DND-41 (cell line): ENCODE measurements at regions not wholly inside any gene's neighbourhood (a gene's known extent, or its start where the extent isn't known, plus 50 kb on each side); places are given as distances from the start of the nearest gene placed in this dataset.

Experiments
- ATAC-seq: fragments of 200-7000 bp; cut with Tn5 transposase; 3 replicates; pipeline ENCODE4 v1.9.1; 2021; ENCODE audit warnings: low read depth; ENCODE audit not compliant: insufficient read depth
- DNase-seq: peaks from one replicate; pipeline ENCODE4 v3.0.0-alpha.2; 2020
- H2AFZ ChIP-seq: 2 replicates; pipeline ENCODE4 v1.6.0; 2012; ENCODE audit warnings: low read depth, low read length
- H3K27ac ChIP-seq: 2 replicates; pipeline ENCODE4 v1.5.1; 2012; ENCODE audit warnings: low read length, inconsistent platforms
- H3K27me3 ChIP-seq: fragments of 200-600 bp; sonication (generic); 2 replicates; pipeline ENCODE4 v1.6.0; 2012; ENCODE audit warnings: low read length, mild to moderate bottlenecking, inconsistent platforms; ENCODE audit not compliant: insufficient read depth, poor library complexity
- H3K36me3 ChIP-seq: 2 replicates; pipeline ENCODE4 v1.5.1; 2012; ENCODE audit warnings: low read length, inconsistent platforms; ENCODE audit not compliant: insufficient read depth
- H3K4me1 ChIP-seq: 2 replicates; pipeline ENCODE4 v1.5.1; 2012; ENCODE audit warnings: mild to moderate bottlenecking, low read length; ENCODE audit not compliant: insufficient read depth
- H3K4me2 ChIP-seq: 2 replicates; pipeline ENCODE4 v1.6.0; 2012; ENCODE audit warnings: mild to moderate bottlenecking, moderate library complexity, low read length, inconsistent platforms; ENCODE audit not compliant: insufficient read depth
- H3K4me3 ChIP-seq, 2 experiments: fragments of 200-600 bp in 1 of 2; shearing (Covaris generic) in 1 of 2; 2 replicates each; pipeline ENCODE4 v1.5.1; 2012 to 2016; ENCODE audit warnings: inconsistent platforms in 2 of 2, low read length in 2 of 2, mild to moderate bottlenecking in 2 of 2, low read depth in 1 of 2, moderate library complexity in 1 of 2
- H3K79me2 ChIP-seq: 2 replicates; pipeline ENCODE4 v1.6.0; 2012; ENCODE audit warnings: low read length, inconsistent platforms; ENCODE audit not compliant: insufficient read depth
- H3K9ac ChIP-seq: 2 replicates; pipeline ENCODE4 v1.6.0; 2012; ENCODE audit warnings: low read depth, mild to moderate bottlenecking, inconsistent platforms, low read length, moderate library complexity
- H3K9me3 ChIP-seq: 2 replicates; pipeline ENCODE4 v1.5.1; 2012; ENCODE audit warnings: low read length, moderate library complexity, mild to moderate bottlenecking, inconsistent platforms; ENCODE audit not compliant: insufficient read depth, severe bottlenecking
- H4K20me1 ChIP-seq: 2 replicates; pipeline ENCODE4 v1.6.0; 2012; ENCODE audit warnings: low read length; ENCODE audit not compliant: insufficient read depth
- EZH2 ChIP-seq: IDR thresholded peaks from 3 replicates; pipeline ENCODE4 v1.6.1; 2012; ENCODE audit warnings: borderline replicate concordance, low read depth, mild to moderate bottlenecking, moderate library complexity, low read length, inconsistent platforms; ENCODE audit not compliant: severe bottlenecking
- TF ChIP-seq, protein P1 (sequence below): IDR thresholded peaks from 2 replicates; pipeline ENCODE4 v1.5.1; 2012; ENCODE audit warnings: borderline replicate concordance, low read length, moderate library complexity, mild to moderate bottlenecking; ENCODE audit not compliant: poor library complexity, severe bottlenecking; ENCODE audit errors: extremely low read depth

DNA sequence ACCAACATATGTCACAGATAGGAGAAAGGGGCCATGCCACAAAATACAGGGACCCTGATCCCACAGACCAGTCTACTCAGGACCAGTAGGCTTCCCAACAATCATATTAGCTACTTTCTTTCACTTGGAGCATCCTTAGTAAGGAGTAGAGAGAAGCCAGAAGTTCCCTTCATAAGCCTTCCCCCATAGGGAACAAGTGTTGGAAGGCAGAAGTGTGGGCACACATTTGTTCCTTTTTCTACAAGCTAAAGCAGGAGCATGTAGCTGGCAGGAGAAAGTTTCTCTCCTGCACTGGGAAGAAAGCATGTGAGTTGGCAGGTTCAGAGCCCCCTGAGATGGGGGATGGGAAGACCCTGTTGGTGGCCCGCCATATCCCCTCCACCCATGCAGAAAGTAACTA, 165.4 kb downstream of the KCTD12 start:
- no peak overlapping the region for H2AFZ ChIP-seq
- H3K9ac ChIP-seq = no peak overlapping the region
- peaks cover 6% of the 10 kb centered on the region for H3K4me1 ChIP-seq
- TF ChIP-seq, protein P1, sequence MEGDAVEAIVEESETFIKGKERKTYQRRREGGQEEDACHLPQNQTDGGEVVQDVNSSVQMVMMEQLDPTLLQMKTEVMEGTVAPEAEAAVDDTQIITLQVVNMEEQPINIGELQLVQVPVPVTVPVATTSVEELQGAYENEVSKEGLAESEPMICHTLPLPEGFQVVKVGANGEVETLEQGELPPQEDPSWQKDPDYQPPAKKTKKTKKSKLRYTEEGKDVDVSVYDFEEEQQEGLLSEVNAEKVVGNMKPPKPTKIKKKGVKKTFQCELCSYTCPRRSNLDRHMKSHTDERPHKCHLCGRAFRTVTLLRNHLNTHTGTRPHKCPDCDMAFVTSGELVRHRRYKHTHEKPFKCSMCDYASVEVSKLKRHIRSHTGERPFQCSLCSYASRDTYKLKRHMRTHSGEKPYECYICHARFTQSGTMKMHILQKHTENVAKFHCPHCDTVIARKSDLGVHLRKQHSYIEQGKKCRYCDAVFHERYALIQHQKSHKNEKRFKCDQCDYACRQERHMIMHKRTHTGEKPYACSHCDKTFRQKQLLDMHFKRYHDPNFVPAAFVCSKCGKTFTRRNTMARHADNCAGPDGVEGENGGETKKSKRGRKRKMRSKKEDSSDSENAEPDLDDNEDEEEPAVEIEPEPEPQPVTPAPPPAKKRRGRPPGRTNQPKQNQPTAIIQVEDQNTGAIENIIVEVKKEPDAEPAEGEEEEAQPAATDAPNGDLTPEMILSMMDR = no peak
- no peak for TF ChIP-seq EZH2
- DNase-seq (no peak), ATAC-seq (no peak)
- H3K27me3 ChIP-seq = no peaks in the 10 kb centered on the region
- no peaks in the 10 kb centered on the region for H4K20me1 ChIP-seq
- no peaks in the 10 kb centered on the region for H3K9me3 ChIP-seq
- no peak overlapping the region for H3K27ac ChIP-seq
- no peaks in the 10 kb centered on the region for H3K36me3 ChIP-seq
- no peak overlapping the region for H3K4me2 ChIP-seq
- no peak overlapping the region for H3K4me3 ChIP-seq
- no peaks in the 10 kb centered on the region for H3K79me2 ChIP-seq

DNA sequence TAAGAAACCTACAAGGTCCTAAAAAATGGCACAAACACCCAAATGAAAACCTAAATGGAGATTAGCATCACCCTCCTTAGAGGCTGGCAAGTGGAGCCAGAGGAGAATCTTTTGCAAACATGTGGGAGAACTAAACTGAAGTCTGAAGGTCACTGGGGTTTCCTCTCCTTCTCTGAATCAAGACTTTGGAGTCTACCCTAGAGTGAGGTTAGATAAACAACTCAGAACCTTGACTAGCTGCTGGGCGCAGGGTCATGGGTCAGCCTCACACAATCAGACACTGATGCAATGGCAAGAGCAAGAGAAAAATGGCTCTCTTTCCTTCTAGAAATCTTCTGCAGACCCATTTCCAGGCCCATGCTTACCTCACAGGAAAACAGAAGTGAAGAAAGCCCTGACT, 165.8 kb downstream of the KCTD12 start:
- Histone ChIP-seq H3K27me3 (no peaks in the 10 kb centered on the region), H3K4me1 (peaks cover 6% of the 10 kb centered on the region), H2AFZ (no peak overlapping the region), H4K20me1 (no peaks in the 10 kb centered on the region), H3K36me3 (no peaks in the 10 kb centered on the region), H3K79me2 (no peaks in the 10 kb centered on the region), H3K4me3 (no peak overlapping the region), H3K9me3 (no peaks in the 10 kb centered on the region), H3K4me2 (no peak overlapping the region), H3K9ac (no peak overlapping the region), H3K27ac (no peak overlapping the region)
- DNase-seq = no peak
- ATAC-seq = no peak
- TF ChIP-seq, protein P1 = no peak
- TF ChIP-seq EZH2 = no peak

DNA sequence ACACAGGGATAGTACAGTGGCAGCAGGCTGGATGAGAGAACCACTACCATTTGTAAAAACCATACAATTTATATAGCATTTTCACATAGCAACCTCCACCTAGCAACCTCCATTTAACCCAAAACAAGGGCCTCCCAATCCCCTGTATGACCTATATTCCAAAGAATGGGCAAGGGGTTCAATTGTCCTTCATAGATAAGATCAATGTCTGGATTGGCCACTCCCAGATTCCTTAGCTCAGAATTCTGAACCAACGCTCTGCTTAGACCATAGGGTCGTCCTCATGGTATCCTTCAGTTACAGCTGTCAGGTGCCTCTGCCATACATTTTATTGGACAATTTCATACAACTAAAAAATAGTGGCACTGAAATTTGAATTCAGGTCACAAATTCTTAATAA, 166.2 kb downstream of the KCTD12 start:
- Histone ChIP-seq H3K27ac (no peak overlapping the region), H3K27me3 (no peaks in the 10 kb centered on the region), H3K9me3 (no peaks in the 10 kb centered on the region), H3K79me2 (no peaks in the 10 kb centered on the region), H3K4me3 (no peak overlapping the region), H3K4me2 (no peak overlapping the region), H3K4me1 (peaks cover 6% of the 10 kb centered on the region), H2AFZ (no peak overlapping the region), H3K36me3 (no peaks in the 10 kb centered on the region), H3K9ac (no peak overlapping the region), H4K20me1 (no peaks in the 10 kb centered on the region)
- no peak for ATAC-seq
- no peak for DNase-seq
- TF ChIP-seq EZH2 = no peak
- TF ChIP-seq, protein P1 = no peak

DNA sequence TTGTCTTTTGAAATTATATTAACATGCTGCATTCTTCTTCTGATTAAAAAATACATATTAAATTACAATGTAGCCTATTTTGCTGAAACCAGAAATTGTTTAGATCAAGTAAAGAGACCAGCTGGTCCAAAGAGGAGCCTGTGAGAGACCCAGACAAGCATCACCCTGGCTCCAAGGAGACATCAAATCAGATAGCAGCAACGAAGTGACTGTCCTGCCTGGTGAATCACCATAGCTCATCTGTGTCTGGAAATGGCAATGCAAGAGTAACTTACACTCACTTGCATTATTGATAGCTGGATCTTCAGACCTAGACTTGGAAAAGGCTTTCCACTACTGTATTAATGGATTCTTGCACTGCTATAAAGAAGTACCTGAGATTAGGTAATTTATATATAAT, 169.1 kb downstream of the KCTD12 start:
- no peak for ATAC-seq
- H3K9ac ChIP-seq = no peak overlapping the region
- H4K20me1 ChIP-seq = no peaks in the 10 kb centered on the region
- H3K4me2 ChIP-seq = no peak overlapping the region
- no peaks in the 10 kb centered on the region for H3K4me1 ChIP-seq
- no peak overlapping the region for H3K27ac ChIP-seq
- H3K36me3 ChIP-seq = no peaks in the 10 kb centered on the region
- H3K9me3 ChIP-seq = no peaks in the 10 kb centered on the region
- no peak for DNase-seq
- TF ChIP-seq, protein P1 = no peak
- no peak for TF ChIP-seq EZH2
- no peaks in the 10 kb centered on the region for H3K79me2 ChIP-seq
- no peaks in the 10 kb centered on the region for H3K27me3 ChIP-seq
- no peak overlapping the region for H2AFZ ChIP-seq
- H3K4me3 ChIP-seq = no peak overlapping the region
